Prostate gland (tissue), 2 donors: ENCODE measurements at regions not wholly inside any gene's neighbourhood (a gene's known extent, or its start where the extent isn't known, plus 50 kb on each side); places are given as distances from the start of the nearest gene placed in this dataset.

Experiments used
- POLR2A ChIP-seq: fragments of 450-650 bp; IDR thresholded peaks from one replicate; pipeline ENCODE4 v1.6.1; 2016; ENCODE audit warnings: antibody characterized with exemption, mild to moderate bottlenecking
- POLR2AphosphoS5 ChIP-seq: sonication (generic); formaldehyde crosslinking; IDR thresholded peaks from one replicate; pipeline ENCODE4 v1.6.1; 2017; ENCODE audit warnings: antibody characterized with exemption
- TF ChIP-seq, protein P1 (sequence below), 4 experiments: fragments of 200-600 bp in 2 of 4; fragments of 450-650 bp in 2 of 4; sonication (generic) in 2 of 4; IDR thresholded peaks; 1 replicate in 3 of 4; 2 replicates in 1 of 4; pipeline ENCODE4 v1.5.1; 2016 to 2019; ENCODE audit warnings: antibody characterized with exemption in 4 of 4, mild to moderate bottlenecking in 2 of 4, moderate library complexity in 2 of 4

DNA sequence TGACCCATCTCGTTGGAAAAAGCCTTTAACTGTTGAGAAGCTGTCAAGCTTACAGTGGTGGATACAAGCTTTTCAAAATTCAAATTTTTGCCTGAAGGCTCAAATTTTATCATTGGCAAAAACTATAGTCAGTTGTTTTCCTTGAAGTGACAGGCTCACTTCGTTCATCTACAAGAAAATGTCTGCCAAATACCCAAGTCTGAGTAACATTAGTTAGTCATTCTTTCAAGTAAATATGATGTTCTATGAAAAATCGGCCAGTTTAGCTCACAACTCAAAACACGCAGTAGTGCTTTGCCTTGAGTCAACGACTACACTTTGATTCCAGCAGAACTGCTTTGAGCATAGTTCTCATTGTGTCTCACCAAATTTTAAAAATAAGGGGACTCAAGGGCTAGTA is 170.3 kb upstream of the MAMLD1 start:
- TF ChIP-seq POLR2AphosphoS5 = no peak
- TF ChIP-seq, protein P1, sequence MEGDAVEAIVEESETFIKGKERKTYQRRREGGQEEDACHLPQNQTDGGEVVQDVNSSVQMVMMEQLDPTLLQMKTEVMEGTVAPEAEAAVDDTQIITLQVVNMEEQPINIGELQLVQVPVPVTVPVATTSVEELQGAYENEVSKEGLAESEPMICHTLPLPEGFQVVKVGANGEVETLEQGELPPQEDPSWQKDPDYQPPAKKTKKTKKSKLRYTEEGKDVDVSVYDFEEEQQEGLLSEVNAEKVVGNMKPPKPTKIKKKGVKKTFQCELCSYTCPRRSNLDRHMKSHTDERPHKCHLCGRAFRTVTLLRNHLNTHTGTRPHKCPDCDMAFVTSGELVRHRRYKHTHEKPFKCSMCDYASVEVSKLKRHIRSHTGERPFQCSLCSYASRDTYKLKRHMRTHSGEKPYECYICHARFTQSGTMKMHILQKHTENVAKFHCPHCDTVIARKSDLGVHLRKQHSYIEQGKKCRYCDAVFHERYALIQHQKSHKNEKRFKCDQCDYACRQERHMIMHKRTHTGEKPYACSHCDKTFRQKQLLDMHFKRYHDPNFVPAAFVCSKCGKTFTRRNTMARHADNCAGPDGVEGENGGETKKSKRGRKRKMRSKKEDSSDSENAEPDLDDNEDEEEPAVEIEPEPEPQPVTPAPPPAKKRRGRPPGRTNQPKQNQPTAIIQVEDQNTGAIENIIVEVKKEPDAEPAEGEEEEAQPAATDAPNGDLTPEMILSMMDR (IDR thresholded peaks at IDR 0.05) = no peak
- no peak for TF ChIP-seq POLR2A
